Bronchial epithelial cell (primary cell): ENCODE measurements at regions not wholly inside any gene's neighbourhood (a gene's known extent, or its start where the extent isn't known, plus 50 kb on each side); places are given as distances from the start of the nearest gene placed in this dataset.

Experiments
- DNase-seq: peaks from one replicate; pipeline ENCODE4 v3.0.0-alpha.2; 2010; ENCODE audit warnings: low read depth
- FAIRE-seq: peaks from 2 replicates; lab custom pipeline; 2011; peaks lifted over from hg19 to GRCh38; lab: Jason Lieb, UNC
- H3K27me3 ChIP-seq: 2 replicates; pipeline ENCODE4 v1.5.1; 2011; ENCODE audit warnings: low read length; ENCODE audit not compliant: control insufficient read depth, insufficient read depth
- H3K36me3 ChIP-seq: 2 replicates; pipeline ENCODE4 v1.5.1; 2011; ENCODE audit warnings: low read length; ENCODE audit not compliant: control insufficient read depth, insufficient read depth
- H3K4me3 ChIP-seq: 2 replicates; pipeline ENCODE4 v1.5.1; 2011; ENCODE audit warnings: mild to moderate bottlenecking, low read depth, low read length, control low read depth
- CTCF ChIP-seq: IDR thresholded peaks from 2 replicates; pipeline ENCODE4 v1.5.1; 2011; ENCODE audit warnings: mild to moderate bottlenecking, moderate library complexity, low read length, control low read depth, inconsistent platforms; ENCODE audit not compliant: insufficient read depth, severe bottlenecking

DNA sequence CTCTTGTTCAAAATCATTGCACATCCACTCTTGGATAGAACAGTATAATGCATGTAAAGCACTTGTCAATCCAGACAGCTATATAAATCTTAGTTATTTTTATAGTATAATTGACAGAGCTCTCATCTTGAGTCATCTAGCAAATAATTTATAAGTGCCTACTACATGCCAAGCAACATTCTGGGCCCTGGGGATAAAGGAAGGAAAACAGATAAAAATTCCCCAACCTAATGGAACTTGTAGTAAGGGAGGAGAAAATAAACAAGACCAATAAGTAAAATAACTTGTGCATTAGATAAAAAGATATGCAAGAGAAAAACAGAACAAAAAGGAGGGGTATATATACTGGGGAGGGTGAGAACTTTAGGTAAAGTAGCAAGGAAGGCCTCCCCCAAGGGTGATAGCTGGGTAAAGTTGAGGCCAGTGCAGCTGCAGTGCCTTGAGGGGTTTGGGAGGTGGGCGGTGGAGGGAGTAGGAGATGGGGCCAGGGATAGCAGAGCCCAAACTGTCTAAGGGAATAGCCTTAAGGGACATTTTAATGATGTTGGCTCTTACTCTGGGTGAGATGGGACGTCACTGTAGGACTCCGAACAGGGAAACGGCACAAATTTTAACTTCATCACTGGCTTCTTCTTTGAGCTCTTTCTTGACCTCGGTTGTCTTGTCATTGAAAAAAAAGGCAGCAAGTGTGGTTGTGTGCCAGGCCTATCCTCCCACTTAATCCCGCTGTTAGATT is 79.3 kb upstream of the SEC61G start:
- no peak for DNase-seq
- Histone ChIP-seq H3K36me3 (no peaks in the 10 kb centered on the region), H3K27me3 (no peaks in the 10 kb centered on the region), H3K4me3 (no peak overlapping the region)
- TF ChIP-seq CTCF = no peak
- FAIRE-seq = no peak

- H3K4me3 ChIP-seq = no peak overlapping the region
Measured at GRCh38 chr7:54839575-54840213, 80.7 kb upstream of the SEC61G start.

DNA sequence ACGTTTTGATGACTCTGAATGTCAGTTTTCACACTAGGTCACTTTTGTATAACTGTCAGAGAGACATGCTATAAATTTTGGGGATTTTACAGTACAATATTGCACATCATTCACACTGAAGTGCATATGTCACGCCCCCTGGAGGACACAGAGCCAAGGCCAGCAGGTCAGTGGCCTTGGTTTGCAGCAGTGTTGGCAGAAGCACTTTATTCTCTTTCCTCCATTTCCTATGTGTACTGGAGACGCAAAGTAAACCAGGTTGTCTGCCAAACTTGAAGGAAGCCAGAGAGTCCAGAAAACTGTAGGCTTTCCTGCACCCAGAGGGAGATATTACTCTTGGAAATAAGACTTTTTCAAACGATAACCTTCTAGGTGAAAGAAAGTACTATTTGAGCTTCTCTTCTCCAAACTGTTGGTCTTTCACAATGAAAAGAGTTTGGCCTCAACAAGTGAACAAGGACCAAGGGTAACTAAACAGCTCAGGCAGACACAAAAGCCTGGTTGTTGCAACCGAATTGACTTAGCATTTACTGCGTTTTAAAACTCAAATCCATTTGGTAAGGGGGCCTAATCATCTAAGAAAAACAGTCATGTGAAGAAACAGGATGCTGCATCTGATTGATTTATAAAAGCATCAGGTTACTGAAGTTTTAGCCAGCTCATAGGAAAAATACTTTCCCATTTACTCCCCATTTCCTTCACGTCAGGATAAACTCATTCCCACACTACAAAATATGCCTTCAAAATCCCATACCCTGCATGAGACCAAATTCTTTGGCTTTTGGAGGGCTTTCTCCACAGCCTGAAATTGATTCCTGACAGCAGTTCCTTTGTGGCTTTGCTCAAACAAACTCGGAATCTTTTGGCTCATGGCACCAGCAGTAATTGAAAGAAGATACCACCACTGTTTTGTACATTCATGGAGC is 83.0 kb upstream of the SEC61G start:
- TF ChIP-seq CTCF = peak; percentile 50
- Histone ChIP-seq H3K36me3 (no peaks in the 10 kb centered on the region), H3K27me3 (no peaks in the 10 kb centered on the region), H3K4me3 (no peak overlapping the region)
- DNase-seq = peak; percentile 71
- peak; percentile 75 for FAIRE-seq

More at GRCh38 chr7:54839575-54840213, 80.7 kb upstream of the SEC61G start:
- peak; percentile 57 for DNase-seq
- Histone ChIP-seq H3K27me3 (no peaks in the 10 kb centered on the region), H3K36me3 (no peaks in the 10 kb centered on the region)
- TF ChIP-seq CTCF = peak; percentile 81
- peak; percentile 18 for FAIRE-seq

DNA sequence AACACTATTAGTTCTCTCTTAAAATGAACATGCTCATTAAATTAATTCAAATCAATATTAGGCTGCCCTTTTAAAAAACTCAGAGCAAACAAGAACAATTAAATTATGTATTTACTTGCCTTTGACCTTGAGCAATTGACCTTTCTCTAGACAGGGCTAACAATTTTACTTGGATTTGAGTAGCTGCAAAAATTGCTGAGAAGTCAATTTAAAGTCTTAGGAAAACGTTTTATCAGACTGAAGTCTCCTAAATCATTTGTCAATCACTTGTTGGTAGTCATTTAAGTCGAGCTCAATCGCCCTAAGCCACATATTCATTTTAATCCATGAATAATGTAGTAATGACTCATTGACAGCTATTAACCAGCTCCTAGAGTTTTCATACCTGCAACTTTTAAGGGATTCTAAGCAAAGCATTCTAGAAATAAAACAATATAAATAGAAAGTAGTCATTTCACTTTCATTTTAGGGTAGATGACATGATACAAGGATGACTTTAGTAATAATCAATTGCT is 84.9 kb upstream of the SEC61G start:
- no peak for TF ChIP-seq CTCF
- no peak overlapping the region for H3K4me3 ChIP-seq
- DNase-seq (peak; percentile 86), FAIRE-seq (no peak)
- H3K36me3 ChIP-seq = no peaks in the 10 kb centered on the region
- no peaks in the 10 kb centered on the region for H3K27me3 ChIP-seq

- H3K27me3 ChIP-seq = no peaks in the 10 kb centered on the region
- FAIRE-seq (no peak), DNase-seq (peak; percentile 65)
- TF ChIP-seq CTCF = no peak
- no peak overlapping the region for H3K4me3 ChIP-seq
- no peaks in the 10 kb centered on the region for H3K36me3 ChIP-seq
Measured at GRCh38 chr7:54846273-54846672, 87.3 kb upstream of the SEC61G start.
